ENCODE measurements at regions not wholly inside any gene's neighbourhood (a gene's known extent, or its start where the extent isn't known, plus 50 kb on each side); places are given as distances from the start of the nearest gene placed in this dataset.

GRCh38 chr15:97126553-97127233 is 796.2 kb downstream of the NR2F2 start:
- no peak for DNase-seq

GRCh38 chr15:97129674-97130073 is 799.2 kb downstream of the NR2F2 start:
- DNase-seq, result no peak

- DNase-seq, result no peak
Observed at GRCh38 chr15:97140216-97140615, 809.7 kb downstream of the NR2F2 start.

GRCh38 chr15:97141360-97141759 is 810.9 kb downstream of the NR2F2 start:
- no peak for DNase-seq

GRCh38 chr15:97141871-97142270 is 811.4 kb downstream of the NR2F2 start:
- no peak for DNase-seq

- no peak for DNase-seq
Observed at GRCh38 chr15:97143592-97144376, 813.3 kb downstream of the NR2F2 start.

- no peak for DNase-seq
Observed at GRCh38 chr15:97144377-97144711, 813.8 kb downstream of the NR2F2 start.

GRCh38 chr15:97146929-97147870 is 813.3 kb upstream of the ARRDC4 start:
- DNase-seq, result no peak

GRCh38 chr15:97153356-97153965 is 807.0 kb upstream of the ARRDC4 start:
- DNase-seq, result no peak

GRCh38 chr15:97156739-97157265 is 803.7 kb upstream of the ARRDC4 start:
- DNase-seq, result no peak

- no peak for DNase-seq
Observed at GRCh38 chr15:97162805-97163495, 797.6 kb upstream of the ARRDC4 start.

GRCh38 chr15:97165205-97165604 is 795.3 kb upstream of the ARRDC4 start:
- DNase-seq, result no peak

- no peak for DNase-seq
Observed at GRCh38 chr15:97168704-97169475, 791.6 kb upstream of the ARRDC4 start.

- no peak for DNase-seq
Observed at GRCh38 chr15:97171556-97171955, 788.9 kb upstream of the ARRDC4 start.

GRCh38 chr15:97174886-97175540 is 785.5 kb upstream of the ARRDC4 start:
- DNase-seq, result no peak

GRCh38 chr15:97177151-97177577 is 783.3 kb upstream of the ARRDC4 start:
- DNase-seq, result no peak

- no peak for DNase-seq
Observed at GRCh38 chr15:97182581-97182980, 777.9 kb upstream of the ARRDC4 start.

GRCh38 chr15:97189162-97189780 is 771.2 kb upstream of the ARRDC4 start:
- no peak for DNase-seq

GRCh38 chr15:97194750-97195149 is 765.8 kb upstream of the ARRDC4 start:
- no peak for DNase-seq

All from activated CD4-positive, alpha-beta T cell treated with anti-CD3 and anti-CD28 coated beads, Interleukin-10, Interleukin-2, amounts not matched to agents 100 ng/mL and 50 ng/mL, durations not matched to agents 16 hours and 8 hours (primary cell).